Transverse colon (tissue), 3 donors: ENCODE measurements at regions not wholly inside any gene's neighbourhood (a gene's known extent, or its start where the extent isn't known, plus 50 kb on each side); places are given as distances from the start of the nearest gene placed in this dataset.

Experiments used
- POLR2A ChIP-seq: fragments of 450-650 bp; IDR thresholded peaks from one replicate; pipeline ENCODE4 v1.6.1; 2016; ENCODE audit warnings: antibody characterized with exemption, mild to moderate bottlenecking, moderate library complexity
- TF ChIP-seq, protein P1 (sequence below), 5 experiments: fragments of 200-600 bp in 3 of 5; fragments of 450-650 bp in 2 of 5; sonication (generic) in 3 of 5; IDR thresholded peaks; 1 replicate in 2 of 5; 2 replicates in 3 of 5; pipeline ENCODE4 v1.5.1; 2016 to 2017; ENCODE audit warnings: antibody characterized with exemption in 5 of 5, inconsistent platforms in 3 of 5, mild to moderate bottlenecking in 2 of 5, moderate library complexity in 1 of 5

DNA sequence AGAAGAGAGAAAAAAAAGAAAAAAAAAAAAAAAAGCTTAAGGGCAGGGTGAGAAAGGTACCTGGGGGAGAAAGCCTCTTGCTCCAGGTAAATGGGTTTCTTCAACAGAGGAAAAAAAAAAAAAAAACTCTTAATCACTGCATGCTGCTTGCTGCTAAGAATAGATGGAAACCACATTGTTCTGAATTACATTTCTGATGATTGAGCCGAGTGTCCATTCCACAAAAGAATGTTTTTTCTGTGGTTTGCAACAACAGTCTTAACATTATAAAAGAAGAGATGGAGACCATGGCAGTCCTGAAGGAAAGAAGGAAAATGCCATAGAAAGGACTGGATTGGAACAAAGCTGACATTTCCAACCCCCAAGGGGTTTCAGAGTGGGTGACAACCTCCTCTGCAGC lies 1312.7 kb downstream of the SLITRK1 start:
- TF ChIP-seq, protein P1, sequence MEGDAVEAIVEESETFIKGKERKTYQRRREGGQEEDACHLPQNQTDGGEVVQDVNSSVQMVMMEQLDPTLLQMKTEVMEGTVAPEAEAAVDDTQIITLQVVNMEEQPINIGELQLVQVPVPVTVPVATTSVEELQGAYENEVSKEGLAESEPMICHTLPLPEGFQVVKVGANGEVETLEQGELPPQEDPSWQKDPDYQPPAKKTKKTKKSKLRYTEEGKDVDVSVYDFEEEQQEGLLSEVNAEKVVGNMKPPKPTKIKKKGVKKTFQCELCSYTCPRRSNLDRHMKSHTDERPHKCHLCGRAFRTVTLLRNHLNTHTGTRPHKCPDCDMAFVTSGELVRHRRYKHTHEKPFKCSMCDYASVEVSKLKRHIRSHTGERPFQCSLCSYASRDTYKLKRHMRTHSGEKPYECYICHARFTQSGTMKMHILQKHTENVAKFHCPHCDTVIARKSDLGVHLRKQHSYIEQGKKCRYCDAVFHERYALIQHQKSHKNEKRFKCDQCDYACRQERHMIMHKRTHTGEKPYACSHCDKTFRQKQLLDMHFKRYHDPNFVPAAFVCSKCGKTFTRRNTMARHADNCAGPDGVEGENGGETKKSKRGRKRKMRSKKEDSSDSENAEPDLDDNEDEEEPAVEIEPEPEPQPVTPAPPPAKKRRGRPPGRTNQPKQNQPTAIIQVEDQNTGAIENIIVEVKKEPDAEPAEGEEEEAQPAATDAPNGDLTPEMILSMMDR (IDR thresholded peaks at IDR 0.05): no peak
- no peak for TF ChIP-seq POLR2A
